GM12873 (cell line): ENCODE measurements at regions not wholly inside any gene's neighbourhood (a gene's known extent, or its start where the extent isn't known, plus 50 kb on each side); places are given as distances from the start of the nearest gene placed in this dataset.

Source experiments
- TF ChIP-seq, protein P1 (sequence below): IDR thresholded peaks from 2 replicates; pipeline ENCODE4 v1.5.1; 2012; ENCODE audit warnings: low read depth, mild to moderate bottlenecking, moderate library complexity, low read length, control low read depth; ENCODE audit not compliant: insufficient read depth; ENCODE audit errors: missing control alignments

DNA sequence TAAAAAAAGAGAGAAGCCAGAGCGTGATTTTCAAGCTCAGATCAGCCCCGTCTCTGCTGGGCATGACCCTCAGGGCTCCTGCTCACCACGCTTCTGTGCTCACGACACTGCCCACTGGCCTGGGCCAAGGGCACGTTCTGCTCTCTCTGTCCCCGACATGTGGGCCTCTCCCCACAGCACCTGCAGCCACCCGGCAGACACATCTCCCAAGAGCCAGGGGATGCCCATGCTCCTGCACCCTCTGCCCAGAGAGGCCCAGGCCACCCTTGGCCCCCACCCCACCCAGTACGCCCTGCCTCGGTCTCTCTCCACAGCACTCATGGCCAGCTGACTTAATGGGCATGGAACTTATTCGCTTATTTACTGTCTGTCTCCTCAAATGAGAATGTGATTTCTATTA, 175.4 kb upstream of the RNF32 start:
- TF ChIP-seq, protein P1, sequence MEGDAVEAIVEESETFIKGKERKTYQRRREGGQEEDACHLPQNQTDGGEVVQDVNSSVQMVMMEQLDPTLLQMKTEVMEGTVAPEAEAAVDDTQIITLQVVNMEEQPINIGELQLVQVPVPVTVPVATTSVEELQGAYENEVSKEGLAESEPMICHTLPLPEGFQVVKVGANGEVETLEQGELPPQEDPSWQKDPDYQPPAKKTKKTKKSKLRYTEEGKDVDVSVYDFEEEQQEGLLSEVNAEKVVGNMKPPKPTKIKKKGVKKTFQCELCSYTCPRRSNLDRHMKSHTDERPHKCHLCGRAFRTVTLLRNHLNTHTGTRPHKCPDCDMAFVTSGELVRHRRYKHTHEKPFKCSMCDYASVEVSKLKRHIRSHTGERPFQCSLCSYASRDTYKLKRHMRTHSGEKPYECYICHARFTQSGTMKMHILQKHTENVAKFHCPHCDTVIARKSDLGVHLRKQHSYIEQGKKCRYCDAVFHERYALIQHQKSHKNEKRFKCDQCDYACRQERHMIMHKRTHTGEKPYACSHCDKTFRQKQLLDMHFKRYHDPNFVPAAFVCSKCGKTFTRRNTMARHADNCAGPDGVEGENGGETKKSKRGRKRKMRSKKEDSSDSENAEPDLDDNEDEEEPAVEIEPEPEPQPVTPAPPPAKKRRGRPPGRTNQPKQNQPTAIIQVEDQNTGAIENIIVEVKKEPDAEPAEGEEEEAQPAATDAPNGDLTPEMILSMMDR = no peak

DNA sequence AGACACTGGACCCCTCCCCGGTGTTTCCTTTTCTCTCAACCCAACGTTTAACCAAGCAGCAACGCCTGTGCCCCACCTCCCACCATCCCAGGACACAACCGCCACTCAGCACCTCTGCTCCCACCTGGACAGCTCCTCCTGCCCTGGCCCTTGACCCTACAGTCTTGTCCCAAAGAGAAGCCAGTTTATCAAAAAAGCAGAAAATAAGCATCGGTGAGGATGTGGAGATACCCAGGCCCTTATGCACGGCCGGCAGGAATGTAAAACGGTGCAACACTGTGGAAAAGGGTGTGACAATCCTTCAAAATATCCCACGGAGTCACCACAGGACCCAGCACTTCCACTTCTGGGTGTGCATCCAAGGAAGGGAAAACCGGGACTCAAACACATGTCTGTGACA, 176.2 kb upstream of the RNF32 start:
- TF ChIP-seq, protein P1 = no peak

DNA sequence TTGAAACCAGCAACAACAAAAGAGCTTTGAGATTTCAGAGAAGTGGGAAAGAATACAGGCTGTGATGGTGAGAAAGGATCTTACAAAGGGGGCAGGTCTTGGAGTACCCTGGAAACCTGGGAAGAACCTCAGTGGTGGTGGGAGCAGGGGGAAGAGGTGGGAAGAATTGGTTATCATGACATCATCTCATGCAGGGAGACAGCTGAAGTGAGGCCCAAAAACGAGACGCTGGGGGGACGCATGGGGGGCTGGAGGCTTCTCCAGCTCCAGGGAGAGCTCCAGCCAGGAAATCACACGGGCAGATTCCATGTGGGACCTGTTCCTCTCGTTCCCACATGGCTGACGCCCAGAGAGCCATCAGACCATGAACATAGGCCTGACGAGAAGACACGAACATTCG, 177.3 kb upstream of the RNF32 start:
- TF ChIP-seq, protein P1 = no peak

DNA sequence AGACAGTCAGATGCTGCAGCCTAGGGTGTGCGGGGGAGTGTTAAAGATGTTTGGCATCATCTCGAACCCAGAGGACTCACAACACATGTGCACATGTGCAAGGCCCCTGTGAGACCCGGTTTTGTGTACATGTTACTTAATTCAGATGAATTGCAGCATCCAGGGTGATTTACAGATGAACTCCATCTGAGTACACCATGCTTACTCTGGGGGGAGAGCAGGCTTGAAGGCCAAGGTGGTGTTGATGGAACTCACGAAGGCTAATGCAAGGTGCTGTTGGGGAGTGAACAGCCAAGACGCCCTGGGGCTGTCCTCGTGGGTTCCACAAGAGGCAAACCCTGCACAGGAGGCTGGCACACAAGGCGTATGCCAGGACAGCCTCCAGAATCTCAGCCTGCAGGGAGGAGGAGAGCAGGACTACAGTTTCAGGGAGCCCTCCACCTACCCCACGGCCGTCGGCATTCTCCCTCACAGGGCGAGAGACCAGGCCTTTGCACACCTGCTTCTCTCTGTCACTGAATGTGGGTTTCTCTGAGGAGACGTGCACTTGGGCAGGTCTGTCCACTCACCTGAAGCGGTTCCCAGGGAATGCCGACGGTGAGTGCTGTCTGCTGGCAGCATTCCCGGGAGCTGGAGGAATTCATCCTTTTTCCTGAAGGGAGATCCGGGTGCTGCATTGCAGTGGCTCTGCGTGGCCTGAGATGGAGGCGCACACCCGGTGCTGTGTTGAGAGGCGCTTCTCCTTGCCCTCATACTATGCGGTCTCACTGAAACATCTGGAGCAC, 178.5 kb upstream of the RNF32 start:
- TF ChIP-seq, protein P1 = no peak

DNA sequence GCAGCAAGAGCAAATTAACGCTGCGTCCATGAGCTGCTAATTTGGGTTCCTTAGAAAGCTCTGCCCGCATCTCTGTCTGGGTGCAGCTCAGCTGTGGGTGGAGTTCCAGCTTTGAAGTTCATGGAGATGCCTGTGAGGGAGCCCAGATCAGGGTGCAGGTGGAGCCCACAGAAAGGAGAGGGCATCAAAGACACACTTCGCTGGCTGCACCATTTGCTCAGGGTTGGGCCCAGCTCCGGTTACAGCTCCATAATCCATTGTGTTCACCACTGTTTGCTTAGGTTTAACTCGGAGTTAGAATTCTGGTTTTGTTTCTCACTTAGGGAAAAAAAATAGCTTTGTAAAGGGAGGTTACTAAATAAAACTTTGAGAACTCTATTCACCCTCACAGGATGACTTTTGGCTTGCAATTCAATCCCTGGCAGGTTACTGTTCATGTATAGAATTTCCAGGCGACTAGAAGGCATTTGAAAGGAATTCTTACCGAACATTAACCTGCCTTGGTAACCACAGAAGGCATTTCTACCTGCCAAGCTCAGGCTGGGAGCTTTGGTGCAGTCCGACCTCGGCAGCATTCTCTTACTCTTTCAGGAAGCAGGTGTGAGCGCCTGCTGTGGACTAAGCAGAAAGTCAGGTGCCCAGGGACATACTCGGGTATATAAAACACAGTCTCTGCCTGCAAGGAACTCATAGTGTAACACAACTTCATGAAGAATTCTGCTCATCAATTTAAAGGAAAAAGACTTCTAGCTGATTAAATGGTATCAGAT, 179.5 kb upstream of the RNF32 start:
- TF ChIP-seq, protein P1 = no peak

DNA sequence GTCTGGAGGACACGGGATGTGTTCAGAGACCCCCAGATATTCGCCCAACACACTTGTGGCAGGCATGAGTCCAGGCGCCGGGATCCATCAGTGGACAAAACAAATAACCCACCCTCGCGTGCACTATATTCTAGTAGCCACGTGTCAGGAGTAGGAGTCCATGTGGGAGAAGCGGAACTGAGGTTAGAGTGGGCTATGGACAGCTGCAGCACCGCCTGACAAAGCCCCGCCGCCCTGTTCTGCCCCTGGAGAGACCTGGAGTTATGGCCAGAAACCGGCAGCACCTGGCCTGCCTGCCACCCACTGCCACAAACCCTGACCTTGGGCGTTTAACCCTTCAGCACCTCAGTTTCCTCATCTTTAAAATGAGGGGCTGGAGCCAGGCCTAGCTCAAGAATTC, 181.0 kb upstream of the RNF32 start:
- TF ChIP-seq, protein P1 = no peak

DNA sequence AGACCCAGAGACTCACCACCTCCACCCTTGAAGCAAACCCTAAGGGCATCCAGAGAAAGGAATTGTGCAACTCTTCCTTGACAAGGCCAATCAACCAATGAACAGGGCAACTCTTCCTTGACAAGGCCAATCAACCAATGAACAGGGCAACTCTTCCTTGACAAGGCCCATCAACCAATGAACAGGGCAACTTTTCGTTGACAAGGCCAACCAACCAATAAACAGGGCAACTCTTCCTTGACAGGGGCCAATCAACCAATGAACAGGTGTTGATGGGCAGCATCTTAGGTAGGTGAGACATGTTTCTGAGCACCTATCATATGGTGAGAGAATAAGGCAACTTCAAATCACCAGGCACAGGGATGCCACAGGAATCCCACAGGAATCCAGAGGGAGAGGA, 181.5 kb upstream of the RNF32 start:
- TF ChIP-seq, protein P1 = no peak
